Gastrocnemius medialis (tissue), 4 donors: ENCODE measurements at regions not wholly inside any gene's neighbourhood (a gene's known extent, or its start where the extent isn't known, plus 50 kb on each side); places are given as distances from the start of the nearest gene placed in this dataset.

ENCODE experiments used
- CTCF ChIP-seq, 5 experiments: fragments of 450-650 bp in 3 of 5; fragments of 200-600 bp in 2 of 5; sonication (generic) in 2 of 5; IDR thresholded peaks in 4 of 5; conservative IDR thresholded peaks in 1 of 5; 1 replicate in 4 of 5; 2 replicates in 1 of 5; pipeline ENCODE4 v1.5.1; 2016 to 2019; ENCODE audit warnings: antibody characterized with exemption in 5 of 5, mild to moderate bottlenecking in 3 of 5, moderate library complexity in 3 of 5
- POLR2A ChIP-seq, 2 donors: fragments of 450-650 bp; IDR thresholded peaks; one replicate each; pipeline ENCODE4 v1.6.1; 2017; ENCODE audit warnings: antibody characterized with exemption in 2 of 2, mild to moderate bottlenecking in 2 of 2, moderate library complexity in 2 of 2

GRCh38 chr2:104473546-104473945 lies 380.4 kb upstream of the POU3F3 start:
- TF ChIP-seq CTCF (IDR thresholded peaks at IDR 0.05 in 4 of 5, conservative IDR thresholded peaks at IDR 0.05 in 1 of 5) (no peak), POLR2A (IDR thresholded peaks at IDR 0.05) (no peak)
